GM18861 (cell line): ENCODE measurements at regions not wholly inside any gene's neighbourhood (a gene's known extent, or its start where the extent isn't known, plus 50 kb on each side); places are given as distances from the start of the nearest gene placed in this dataset.
"Not testable (repeated sequence)": the region's sequence is repeated elsewhere in the genome, so short reads cannot be mapped to it uniquely, and the experiment has no call there.

ENCODE experiments used
- ATAC-seq: cut with Tn5 transposase; IDR thresholded peaks from one replicate; pipeline ENCODE4 v1.9.1; 2021; ENCODE audit not compliant: unreplicated experiment

GRCh38 chr18:22068784-22069183 is 100.6 kb upstream of the GATA6 start:
- not testable (repeated sequence) for ATAC-seq

- no peak for ATAC-seq
Observed at GRCh38 chr18:22069916-22070315, 99.5 kb upstream of the GATA6 start.

GRCh38 chr18:22073411-22073810 is 96.0 kb upstream of the GATA6 start:
- no peak for ATAC-seq

DNA sequence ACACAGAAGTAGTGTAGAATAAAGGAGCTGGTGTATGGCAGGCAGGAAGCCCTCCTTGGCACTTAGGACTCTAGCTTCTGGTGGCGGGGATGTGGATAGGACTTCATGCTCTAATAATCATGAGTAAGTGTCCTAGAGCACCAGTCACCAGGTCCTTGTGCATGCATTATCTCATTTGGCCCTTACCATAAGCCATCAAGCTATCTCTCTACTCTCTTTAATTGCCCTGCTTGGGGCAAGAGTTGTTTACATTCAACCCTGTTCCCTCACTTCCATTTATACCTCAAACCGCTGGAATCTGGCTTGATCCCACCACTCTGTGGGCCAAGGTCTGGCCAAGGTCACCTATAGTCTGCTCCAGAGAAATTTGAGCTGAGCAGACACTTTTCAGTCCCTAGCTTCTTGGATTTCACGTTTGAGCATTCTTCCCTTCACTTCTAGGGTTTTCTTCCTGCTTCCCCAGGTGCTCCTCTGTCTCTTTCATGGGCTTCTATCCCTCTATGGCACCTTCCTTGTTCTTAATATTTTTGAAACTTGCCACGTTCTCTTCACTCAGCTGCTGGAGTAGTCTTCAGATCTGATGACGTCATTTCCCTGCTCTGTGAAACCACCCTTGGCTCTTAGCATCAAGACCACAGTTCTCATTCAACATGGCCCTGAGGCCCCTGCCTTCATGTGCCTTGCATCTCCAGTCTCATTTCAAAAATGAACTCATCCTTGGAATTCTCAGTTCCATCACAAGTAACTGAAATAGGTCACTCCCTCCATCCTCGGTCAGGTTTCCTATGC is 94.9 kb upstream of the GATA6 start:
- no peak for ATAC-seq

- ATAC-seq: no peak
Observed at GRCh38 chr18:22080035-22080434, 89.4 kb upstream of the GATA6 start.

DNA sequence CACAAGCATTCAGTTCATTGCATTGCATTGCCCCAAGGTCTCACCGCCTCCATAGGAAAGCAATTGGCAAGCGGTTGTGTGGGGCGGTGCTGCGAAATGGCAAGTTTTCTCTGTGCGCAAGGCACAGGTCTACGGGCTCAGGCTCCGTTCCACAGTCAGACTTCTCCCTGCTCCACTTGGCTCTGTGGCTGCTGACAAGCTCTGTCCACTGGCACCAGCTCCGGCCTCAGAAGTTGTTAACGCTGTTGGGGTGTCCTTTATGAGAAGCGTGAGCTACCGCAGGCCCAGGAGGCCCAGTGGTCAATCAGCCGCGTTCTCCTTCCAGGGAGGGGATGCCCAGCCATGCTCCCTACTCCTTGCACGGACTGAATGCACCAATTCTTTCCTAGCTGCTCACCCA is 87.0 kb upstream of the GATA6 start:
- ATAC-seq: no peak

DNA sequence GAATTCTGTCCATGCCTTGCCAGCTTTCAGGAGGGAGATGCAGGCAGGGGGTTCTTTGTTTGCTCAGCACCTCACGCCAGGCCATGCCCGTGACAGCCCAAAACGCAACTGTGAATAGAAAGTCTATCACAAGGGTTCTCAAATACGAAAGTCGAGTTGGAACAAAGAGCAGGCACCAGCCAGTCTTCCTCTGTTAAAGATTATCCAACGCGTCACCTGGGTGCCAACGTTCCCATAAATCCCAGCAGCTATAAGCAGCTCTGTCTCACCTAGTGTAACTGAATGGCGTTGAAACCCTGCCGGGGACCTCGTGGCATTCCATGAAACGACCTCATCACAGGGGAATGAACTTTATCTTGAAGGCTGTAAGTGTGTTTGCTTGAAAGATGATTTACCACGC is 84.8 kb upstream of the GATA6 start:
- no peak for ATAC-seq

GRCh38 chr18:22086973-22087372 is 82.4 kb upstream of the GATA6 start:
- ATAC-seq: no peak

GRCh38 chr18:22088029-22088428 is 81.4 kb upstream of the GATA6 start:
- ATAC-seq: no peak

DNA sequence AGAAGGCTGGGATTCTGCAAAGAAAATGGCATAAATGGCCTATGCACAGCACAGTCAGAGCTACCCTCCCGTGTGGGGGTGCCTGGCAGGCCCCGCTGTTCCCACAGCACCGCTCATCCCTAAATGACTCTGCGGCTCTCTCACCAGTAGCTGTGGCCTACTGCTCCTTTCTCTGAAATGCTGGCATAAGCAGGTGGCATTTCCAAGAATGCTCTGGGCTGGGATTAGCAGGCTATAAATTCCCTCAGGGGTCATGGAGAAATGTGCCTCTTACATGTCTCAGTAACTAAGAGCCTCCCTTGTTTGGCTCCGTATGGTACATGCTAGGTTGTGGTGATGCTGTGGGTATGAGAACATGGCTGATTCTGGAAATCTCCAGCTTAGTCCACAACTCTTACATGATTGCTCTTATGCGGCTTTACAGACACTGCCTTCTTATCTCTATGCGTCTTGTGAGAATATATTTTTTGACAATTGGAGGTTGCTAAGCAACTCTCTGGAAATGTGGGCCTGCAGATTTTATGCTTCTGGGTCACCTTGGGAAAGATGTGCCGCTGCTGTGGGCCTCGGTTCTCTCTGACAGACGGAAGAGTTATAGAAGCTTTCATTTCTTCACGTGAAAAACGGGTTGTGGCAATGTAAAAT is 80.3 kb upstream of the GATA6 start:
- no peak for ATAC-seq

DNA sequence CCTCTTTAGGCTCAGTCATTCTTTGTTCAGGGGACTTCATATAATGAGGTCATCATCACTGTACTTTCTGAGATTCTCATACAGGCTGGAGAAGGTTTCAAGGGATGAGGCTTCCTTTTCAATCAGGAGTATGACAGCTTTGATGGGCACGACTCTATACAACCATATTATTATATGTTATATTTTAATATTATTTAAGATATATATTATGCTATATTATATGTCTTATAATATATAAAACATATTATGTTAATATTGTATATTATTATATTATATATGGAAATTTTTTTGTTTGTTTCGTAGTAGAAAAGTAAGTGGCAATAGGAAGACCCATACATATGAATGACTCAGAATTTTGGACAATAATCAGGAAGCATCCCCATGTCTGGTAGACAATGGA is 78.0 kb upstream of the GATA6 start:
- ATAC-seq: no peak

- ATAC-seq: no peak
Observed at GRCh38 chr18:22093731-22094357, 75.5 kb upstream of the GATA6 start.

DNA sequence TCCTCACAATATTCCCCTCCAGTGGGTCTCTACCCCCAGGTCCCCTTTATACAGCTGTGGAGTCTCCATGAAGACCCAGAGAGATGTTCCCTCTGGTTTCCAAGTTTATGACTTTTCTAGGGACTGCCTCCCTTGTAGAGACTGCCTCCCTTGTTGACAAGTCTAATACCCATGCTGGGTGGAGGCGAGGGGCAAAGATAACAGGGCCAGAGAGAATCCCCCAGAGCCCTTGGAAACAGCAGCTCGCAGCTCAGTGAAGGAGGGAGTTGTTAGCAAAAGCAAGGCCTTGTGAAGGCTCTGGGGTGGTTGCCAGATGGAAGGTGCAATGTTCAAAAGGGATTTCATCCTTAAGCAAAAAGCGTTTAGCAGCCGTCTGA is 75.0 kb upstream of the GATA6 start:
- ATAC-seq: no peak

- no peak for ATAC-seq
Observed at GRCh38 chr18:22098563-22098989, 70.8 kb upstream of the GATA6 start.

DNA sequence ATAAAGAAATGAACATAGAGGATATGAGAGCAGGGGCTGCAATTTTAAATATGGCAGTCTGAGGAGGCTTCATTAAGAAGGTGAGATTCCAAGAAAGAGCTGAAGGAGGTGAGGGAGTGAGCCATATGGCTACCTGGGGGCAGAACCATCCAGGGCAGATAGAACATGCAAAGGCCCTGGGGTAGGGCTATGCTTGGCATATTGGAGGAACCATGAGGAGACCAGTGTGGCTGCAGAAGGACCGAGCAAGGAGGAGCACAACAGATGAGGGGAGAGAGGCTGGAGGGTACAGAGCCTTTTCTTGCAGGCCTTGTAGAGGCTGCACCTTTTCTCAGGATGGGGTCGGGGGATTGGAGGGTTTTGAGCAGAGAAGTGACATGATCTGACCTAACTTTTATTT is 69.5 kb upstream of the GATA6 start:
- ATAC-seq: no peak

- ATAC-seq: no peak
Observed at GRCh38 chr18:22101731-22102130, 67.7 kb upstream of the GATA6 start.

- no peak for ATAC-seq
Observed at GRCh38 chr18:22102953-22103646, 66.3 kb upstream of the GATA6 start.

- ATAC-seq: no peak
Observed at GRCh38 chr18:22103647-22104031, 65.8 kb upstream of the GATA6 start.

GRCh38 chr18:22106536-22107292 is 62.7 kb upstream of the GATA6 start:
- no peak for ATAC-seq

DNA sequence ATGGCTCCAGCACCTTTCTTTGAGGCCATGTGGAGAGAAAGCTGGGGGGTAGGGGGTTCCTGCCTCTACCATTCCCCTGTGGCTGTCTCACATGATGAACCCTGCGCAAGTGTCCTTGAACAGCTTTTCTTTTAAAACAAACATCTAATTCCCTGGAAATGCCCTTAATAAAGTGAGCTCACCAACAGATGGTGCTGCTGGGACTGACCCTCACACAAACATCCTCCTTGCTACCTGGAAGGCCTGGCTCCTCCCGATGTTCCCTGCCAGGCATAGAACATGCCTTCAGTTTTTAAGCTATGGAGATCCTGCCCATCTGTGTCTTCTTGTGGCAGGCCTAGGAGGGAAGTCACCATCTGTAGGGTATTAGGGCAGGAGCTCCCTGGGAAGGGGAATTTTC is 60.7 kb upstream of the GATA6 start:
- no peak for ATAC-seq

DNA sequence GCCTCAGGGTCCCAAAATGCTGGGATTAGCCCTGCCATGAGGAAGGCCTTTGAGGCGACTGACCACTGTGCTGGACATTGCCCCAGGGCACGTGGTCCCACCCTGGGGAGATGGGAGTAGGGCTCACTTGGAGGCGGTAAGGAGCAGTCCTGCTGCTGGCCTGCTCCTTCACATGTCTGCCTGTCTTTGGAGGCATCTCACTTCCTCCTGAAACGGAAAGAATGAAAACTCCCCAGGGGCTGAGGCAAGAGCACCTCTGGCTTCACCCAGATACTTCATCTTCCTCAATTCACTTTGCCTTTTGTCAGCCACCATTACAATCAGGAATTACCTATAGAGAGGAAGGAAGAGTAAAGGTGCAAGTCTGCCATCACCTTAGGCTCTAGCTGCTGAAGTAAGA is 59.9 kb upstream of the GATA6 start:
- ATAC-seq: no peak
